SK-N-MC (cell line): ENCODE measurements at regions not wholly inside any gene's neighbourhood (a gene's known extent, or its start where the extent isn't known, plus 50 kb on each side); places are given as distances from the start of the nearest gene placed in this dataset.

Source experiments
- DNase-seq: peaks from one replicate; pipeline ENCODE4 v3.0.0-alpha.2; 2011; ENCODE audit warnings: low read depth, low spot score
- H3K27ac ChIP-seq: fragments of 200-600 bp; sonication (generic); 2 replicates; pipeline ENCODE4 v1.5.1; 2016; ENCODE audit warnings: mixed run types
- H3K36me3 ChIP-seq: fragments of 200-600 bp; sonication (generic); 2 replicates; pipeline ENCODE4 v1.6.1; 2017; ENCODE audit warnings: antibody characterized with exemption, low read length, mixed read lengths; ENCODE audit not compliant: insufficient read depth
- H3K4me3 ChIP-seq: fragments of 200-600 bp; sonication (generic); 2 replicates; pipeline ENCODE4 v1.5.1; 2016
- H3K9ac ChIP-seq: fragments of 200-600 bp; sonication (generic); 2 replicates; pipeline ENCODE4 v1.8.0; 2017; ENCODE audit warnings: mixed run types, mixed read lengths; ENCODE audit not compliant: insufficient read length
- H3K9me3 ChIP-seq: fragments of 200-600 bp; sonication (generic); 2 replicates; pipeline ENCODE4 v1.6.1; 2017; ENCODE audit warnings: low read depth, mild to moderate bottlenecking, antibody characterized with exemption, low read length, moderate library complexity, mixed read lengths
- EZH2 ChIP-seq: fragments of 200-600 bp; sonication (generic); IDR thresholded peaks from one replicate; pipeline ENCODE4 v1.6.1; 2017; ENCODE audit warnings: antibody characterized with exemption
- FOXP2 ChIP-seq: optimal IDR thresholded peaks from 2 replicates; pipeline ENCODE3; 2011; ENCODE audit warnings: mild to moderate bottlenecking, moderate library complexity; ENCODE audit not compliant: insufficient read depth; ENCODE audit errors: extremely low read length, control extremely low read depth
- POLR2AphosphoS5 ChIP-seq: IDR thresholded peaks from 2 replicates; pipeline ENCODE4 v1.6.1; 2012; ENCODE audit warnings: mild to moderate bottlenecking, low read depth, low read length, borderline replicate concordance

GRCh38 chr2:16397681-16398475 lies 267.8 kb downstream of the CYRIA start:
- no peak for DNase-seq
- no peak overlapping the region for H3K27ac ChIP-seq
- no peaks in the 10 kb centered on the region for H3K9me3 ChIP-seq
- H3K36me3 ChIP-seq, result no peaks in the 10 kb centered on the region
- H3K4me3 ChIP-seq, result no peak overlapping the region
- TF ChIP-seq POLR2AphosphoS5 (no peak), FOXP2 (no peak), EZH2 (no peak)
- H3K9ac ChIP-seq, result no peak overlapping the region

DNA sequence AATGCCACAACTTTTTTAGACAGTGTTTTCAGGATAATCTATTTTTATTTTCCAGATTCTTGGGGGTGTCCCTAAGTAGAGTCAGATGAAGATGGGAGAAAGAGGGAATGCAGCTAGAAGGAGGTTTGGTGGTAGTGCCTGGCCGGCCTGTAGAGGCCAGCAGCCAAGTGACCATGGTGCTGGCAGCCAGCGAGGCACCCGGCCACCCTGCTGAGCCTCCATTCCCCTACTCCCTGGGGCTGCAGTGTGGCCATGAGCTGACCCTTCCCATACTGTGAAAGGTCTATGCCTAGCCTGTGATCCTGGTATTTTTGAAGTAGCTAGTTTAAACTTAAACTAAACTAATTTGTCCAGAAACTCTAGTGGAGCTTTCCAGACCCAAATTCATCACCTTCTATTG lies 268.6 kb downstream of the CYRIA start:
- Histone ChIP-seq H3K36me3 (no peaks in the 10 kb centered on the region), H3K27ac (no peak overlapping the region), H3K4me3 (no peak overlapping the region), H3K9ac (no peak overlapping the region), H3K9me3 (no peaks in the 10 kb centered on the region)
- TF ChIP-seq POLR2AphosphoS5 (no peak), FOXP2 (no peak), EZH2 (no peak)
- no peak for DNase-seq

DNA sequence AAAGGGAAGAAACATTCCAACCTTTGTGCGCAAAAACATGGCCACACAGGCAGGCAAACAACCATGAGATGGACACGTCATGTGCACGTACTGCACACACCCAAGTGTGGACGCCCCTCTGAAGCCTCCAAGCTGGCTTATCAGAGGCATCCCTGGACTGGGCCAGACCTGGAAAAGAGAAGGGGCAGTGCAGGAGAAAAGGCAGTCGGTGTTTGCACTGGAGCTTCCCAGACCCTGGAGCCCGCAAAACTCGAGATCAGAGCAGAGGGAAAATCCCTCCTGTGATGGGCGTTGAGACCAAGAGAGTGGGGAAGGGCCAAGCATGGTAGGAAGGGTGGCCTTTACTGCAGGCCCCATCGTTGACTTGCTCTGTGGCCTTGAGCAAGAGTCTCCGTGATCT lies 269.5 kb downstream of the CYRIA start:
- Histone ChIP-seq H3K27ac (no peak overlapping the region), H3K4me3 (no peak overlapping the region), H3K9me3 (no peaks in the 10 kb centered on the region), H3K9ac (no peak overlapping the region), H3K36me3 (no peaks in the 10 kb centered on the region)
- TF ChIP-seq EZH2, result no peak
- no peak for TF ChIP-seq FOXP2
- TF ChIP-seq POLR2AphosphoS5, result no peak
- no peak for DNase-seq

GRCh38 chr2:16395601-16396000 lies 270.0 kb downstream of the CYRIA start:
- Histone ChIP-seq H3K27ac (no peak overlapping the region), H3K9me3 (no peaks in the 10 kb centered on the region), H3K9ac (no peak overlapping the region), H3K36me3 (no peaks in the 10 kb centered on the region), H3K4me3 (no peak overlapping the region)
- DNase-seq, result no peak
- no peak for TF ChIP-seq POLR2AphosphoS5
- no peak for TF ChIP-seq EZH2
- TF ChIP-seq FOXP2, result no peak

DNA sequence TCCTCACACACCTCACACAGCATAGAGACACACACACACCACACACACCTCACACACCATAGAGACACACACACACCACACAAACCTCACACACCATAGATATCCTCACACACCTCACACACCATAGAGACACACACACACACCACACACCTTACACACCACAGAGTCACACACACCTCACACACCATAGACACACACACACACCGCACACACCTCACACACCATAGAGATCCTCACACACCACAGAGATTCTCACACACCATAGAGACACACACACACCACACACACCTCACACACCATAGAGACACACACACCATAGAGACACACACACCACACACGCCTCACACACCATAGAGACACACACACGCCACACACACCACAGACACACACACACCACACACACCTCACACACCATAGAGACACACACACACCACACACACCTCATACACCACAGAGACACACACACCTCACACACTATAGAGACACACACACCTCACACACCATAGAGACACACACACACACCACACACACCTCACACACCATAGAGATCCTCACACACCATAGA lies 270.6 kb downstream of the CYRIA start:
- Histone ChIP-seq H3K9ac (no peak overlapping the region), H3K4me3 (no peak overlapping the region), H3K36me3 (no peaks in the 10 kb centered on the region), H3K9me3 (no peaks in the 10 kb centered on the region), H3K27ac (no peak overlapping the region)
- no peak for DNase-seq
- no peak for TF ChIP-seq EZH2
- TF ChIP-seq POLR2AphosphoS5, result no peak
- TF ChIP-seq FOXP2, result no peak

GRCh38 chr2:16394072-16394985 lies 271.3 kb downstream of the CYRIA start:
- Histone ChIP-seq H3K9ac (no peak overlapping the region), H3K27ac (no peak overlapping the region), H3K4me3 (no peak overlapping the region), H3K9me3 (no peaks in the 10 kb centered on the region), H3K36me3 (no peaks in the 10 kb centered on the region)
- no peak for TF ChIP-seq EZH2
- DNase-seq, result no peak

GRCh38 chr2:16393500-16394071 lies 272.0 kb downstream of the CYRIA start:
- Histone ChIP-seq H3K9ac (no peak overlapping the region), H3K36me3 (no peaks in the 10 kb centered on the region), H3K9me3 (no peaks in the 10 kb centered on the region), H3K4me3 (no peak overlapping the region), H3K27ac (no peak overlapping the region)
- DNase-seq, result no peak
- TF ChIP-seq EZH2, result no peak
- TF ChIP-seq FOXP2, result no peak
- TF ChIP-seq POLR2AphosphoS5, result no peak
